ENCODE measurements at regions not wholly inside any gene's neighbourhood (a gene's known extent, or its start where the extent isn't known, plus 50 kb on each side); places are given as distances from the start of the nearest gene placed in this dataset.

DNA sequence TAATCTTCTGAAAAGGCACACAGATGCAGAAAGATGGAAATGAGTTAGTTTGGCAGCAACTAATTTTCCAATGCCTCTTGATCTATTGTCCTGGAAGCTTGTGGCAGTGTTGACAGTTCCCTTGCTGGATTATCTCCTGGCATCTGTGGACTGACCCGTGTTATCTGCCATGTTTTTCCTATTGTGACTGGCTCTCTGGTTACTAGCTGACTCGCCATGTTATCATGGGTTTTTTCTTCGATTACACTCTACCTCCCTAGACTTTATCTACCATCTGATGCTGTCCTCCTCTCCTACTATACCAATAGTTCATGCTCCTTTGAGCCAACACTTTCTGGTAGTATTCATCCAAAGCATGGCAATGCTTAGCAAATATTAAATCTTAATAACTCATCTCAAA, 63.3 kb upstream of the FLRT2 start:
- TF ChIP-seq, protein P1, sequence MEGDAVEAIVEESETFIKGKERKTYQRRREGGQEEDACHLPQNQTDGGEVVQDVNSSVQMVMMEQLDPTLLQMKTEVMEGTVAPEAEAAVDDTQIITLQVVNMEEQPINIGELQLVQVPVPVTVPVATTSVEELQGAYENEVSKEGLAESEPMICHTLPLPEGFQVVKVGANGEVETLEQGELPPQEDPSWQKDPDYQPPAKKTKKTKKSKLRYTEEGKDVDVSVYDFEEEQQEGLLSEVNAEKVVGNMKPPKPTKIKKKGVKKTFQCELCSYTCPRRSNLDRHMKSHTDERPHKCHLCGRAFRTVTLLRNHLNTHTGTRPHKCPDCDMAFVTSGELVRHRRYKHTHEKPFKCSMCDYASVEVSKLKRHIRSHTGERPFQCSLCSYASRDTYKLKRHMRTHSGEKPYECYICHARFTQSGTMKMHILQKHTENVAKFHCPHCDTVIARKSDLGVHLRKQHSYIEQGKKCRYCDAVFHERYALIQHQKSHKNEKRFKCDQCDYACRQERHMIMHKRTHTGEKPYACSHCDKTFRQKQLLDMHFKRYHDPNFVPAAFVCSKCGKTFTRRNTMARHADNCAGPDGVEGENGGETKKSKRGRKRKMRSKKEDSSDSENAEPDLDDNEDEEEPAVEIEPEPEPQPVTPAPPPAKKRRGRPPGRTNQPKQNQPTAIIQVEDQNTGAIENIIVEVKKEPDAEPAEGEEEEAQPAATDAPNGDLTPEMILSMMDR (IDR thresholded peaks at IDR 0.05): no peak
- TF ChIP-seq POLR2A (IDR thresholded peaks at IDR 0.05): no peak
